Type B pancreatic cell (in vitro differentiated cells): ENCODE measurements at regions not wholly inside any gene's neighbourhood (a gene's known extent, or its start where the extent isn't known, plus 50 kb on each side); places are given as distances from the start of the nearest gene placed in this dataset.

Experiments used
- DNase-seq: peaks from one replicate; pipeline ENCODE4 v3.0.0; 2021; ENCODE audit warnings: mixed read lengths; ENCODE audit not compliant: unreplicated experiment; ENCODE audit errors: extremely low spot score
- H3K27ac Mint-ChIP-seq: 2 replicates; pipeline ENCODE4 v1.8.0; 2021; ENCODE audit warnings: mild to moderate bottlenecking, mixed read lengths
- H3K27me3 Mint-ChIP-seq: 2 replicates; pipeline ENCODE4 v1.8.0; 2021; ENCODE audit warnings: mixed read lengths
- H3K36me3 Mint-ChIP-seq: 2 replicates; pipeline ENCODE4 v1.8.0; 2021; ENCODE audit warnings: mixed read lengths
- H3K4me1 Mint-ChIP-seq: one replicate; pipeline ENCODE4 v1.8.0; 2021; ENCODE audit warnings: mixed read lengths; ENCODE audit not compliant: unreplicated experiment
- H3K4me3 Mint-ChIP-seq: 2 replicates; pipeline ENCODE4 v1.8.0; 2021; ENCODE audit warnings: mild to moderate bottlenecking, mixed read lengths
- H3K9me3 Mint-ChIP-seq: 2 replicates; pipeline ENCODE4 v1.8.0; 2021; ENCODE audit warnings: mixed read lengths
- TF ChIP-seq, protein P1 (sequence below): fragments of 200-600 bp; sonication (generic); conservative IDR thresholded peaks from 2 replicates; pipeline ENCODE4 v1.5.0; 2021; ENCODE audit warnings: antibody characterized with exemption, mild to moderate bottlenecking

GRCh38 chr9:88660611-88661010 is 125.6 kb downstream of the NXNL2 start:
- H3K27me3 Mint-ChIP-seq: peaks cover 6% of the 10 kb centered on the region
- H3K4me1 Mint-ChIP-seq: peaks cover 8% of the 10 kb centered on the region
- no peak overlapping the region for H3K4me3 Mint-ChIP-seq
- H3K36me3 Mint-ChIP-seq: no peaks in the 10 kb centered on the region
- H3K27ac Mint-ChIP-seq: no peak overlapping the region
- TF ChIP-seq, protein P1, sequence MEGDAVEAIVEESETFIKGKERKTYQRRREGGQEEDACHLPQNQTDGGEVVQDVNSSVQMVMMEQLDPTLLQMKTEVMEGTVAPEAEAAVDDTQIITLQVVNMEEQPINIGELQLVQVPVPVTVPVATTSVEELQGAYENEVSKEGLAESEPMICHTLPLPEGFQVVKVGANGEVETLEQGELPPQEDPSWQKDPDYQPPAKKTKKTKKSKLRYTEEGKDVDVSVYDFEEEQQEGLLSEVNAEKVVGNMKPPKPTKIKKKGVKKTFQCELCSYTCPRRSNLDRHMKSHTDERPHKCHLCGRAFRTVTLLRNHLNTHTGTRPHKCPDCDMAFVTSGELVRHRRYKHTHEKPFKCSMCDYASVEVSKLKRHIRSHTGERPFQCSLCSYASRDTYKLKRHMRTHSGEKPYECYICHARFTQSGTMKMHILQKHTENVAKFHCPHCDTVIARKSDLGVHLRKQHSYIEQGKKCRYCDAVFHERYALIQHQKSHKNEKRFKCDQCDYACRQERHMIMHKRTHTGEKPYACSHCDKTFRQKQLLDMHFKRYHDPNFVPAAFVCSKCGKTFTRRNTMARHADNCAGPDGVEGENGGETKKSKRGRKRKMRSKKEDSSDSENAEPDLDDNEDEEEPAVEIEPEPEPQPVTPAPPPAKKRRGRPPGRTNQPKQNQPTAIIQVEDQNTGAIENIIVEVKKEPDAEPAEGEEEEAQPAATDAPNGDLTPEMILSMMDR: peak; percentile 63
- peaks cover 4% of the 10 kb centered on the region for H3K9me3 Mint-ChIP-seq
- no peak for DNase-seq

DNA sequence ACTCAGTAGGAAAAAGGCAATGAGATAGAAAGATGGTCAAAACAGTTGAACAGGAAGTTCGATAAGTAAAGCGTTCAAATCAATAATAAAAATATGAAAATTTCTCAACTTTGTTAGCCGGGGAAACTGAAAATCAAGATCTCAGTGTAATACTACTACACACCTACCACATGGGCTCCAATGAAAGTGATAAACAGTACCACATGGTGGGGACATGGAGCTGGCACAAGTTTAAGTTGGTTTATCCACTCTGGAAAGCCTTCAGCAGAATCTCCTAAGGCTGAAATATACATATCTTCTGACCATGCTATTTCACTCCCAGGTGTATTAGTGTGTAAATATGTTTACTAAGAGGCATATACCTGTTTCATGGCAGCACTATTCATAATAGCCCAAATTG is 126.8 kb downstream of the NXNL2 start:
- peaks cover 7% of the 10 kb centered on the region for H3K27me3 Mint-ChIP-seq
- H3K36me3 Mint-ChIP-seq: no peaks in the 10 kb centered on the region
- no peak overlapping the region for H3K27ac Mint-ChIP-seq
- DNase-seq: no peak
- H3K4me1 Mint-ChIP-seq: peaks cover 8% of the 10 kb centered on the region
- H3K9me3 Mint-ChIP-seq: peaks cover 4% of the 10 kb centered on the region
- H3K4me3 Mint-ChIP-seq: no peak overlapping the region
- TF ChIP-seq, protein P1: no peak

DNA sequence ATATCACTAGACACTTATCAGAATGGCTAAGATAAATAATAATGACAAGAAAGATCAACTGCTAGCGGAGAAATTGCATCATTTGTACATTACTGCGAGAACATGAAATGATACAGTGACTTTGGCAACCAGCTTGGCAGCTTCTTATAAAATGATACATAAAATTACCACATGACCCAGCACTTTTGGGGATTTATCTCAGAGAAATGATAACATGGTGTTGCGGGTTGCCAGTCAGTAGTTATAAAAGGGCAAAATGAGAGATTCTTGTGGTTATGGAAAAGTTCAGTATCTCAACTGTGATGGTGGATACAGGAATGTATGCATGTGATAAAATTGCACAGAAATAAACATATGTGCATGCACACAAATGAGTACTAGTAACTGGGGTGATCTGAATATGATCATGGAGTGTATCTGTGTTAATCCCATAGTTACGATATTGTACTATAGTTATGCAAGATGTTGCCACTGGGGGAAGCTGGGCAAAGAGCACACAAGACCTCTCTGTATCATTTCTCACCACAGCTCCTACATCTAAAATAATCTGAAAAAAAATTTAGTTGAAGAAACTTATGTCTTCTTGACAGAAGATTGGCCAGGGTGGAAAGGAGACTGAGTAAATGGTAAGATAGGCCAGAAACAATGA is 128.9 kb downstream of the NXNL2 start:
- Mint-ChIP-seq H3K9me3 (peaks cover 4% of the 10 kb centered on the region), H3K27ac (no peak overlapping the region), H3K27me3 (peaks cover 10% of the 10 kb centered on the region), H3K4me1 (no peaks in the 10 kb centered on the region), H3K4me3 (no peak overlapping the region), H3K36me3 (no peaks in the 10 kb centered on the region)
- DNase-seq: no peak
- TF ChIP-seq, protein P1: no peak

DNA sequence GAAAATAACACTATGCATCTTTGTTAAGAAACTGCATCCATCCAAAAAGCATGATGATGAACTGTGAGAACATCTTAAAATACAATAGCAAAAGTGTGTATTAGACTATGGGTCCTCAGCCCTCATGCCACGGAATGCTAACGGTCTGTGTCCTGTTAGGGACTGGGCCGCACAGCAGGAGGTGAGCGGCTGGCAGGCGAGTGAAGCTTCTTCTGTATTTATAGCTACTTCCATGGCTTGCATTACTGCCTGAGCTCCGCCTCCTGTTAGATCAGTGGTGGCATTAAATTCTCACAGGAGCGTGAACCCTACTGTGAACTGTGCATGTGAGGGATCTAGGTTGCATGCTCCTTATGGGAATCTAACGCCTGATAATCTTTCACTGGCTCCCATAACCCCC is 129.8 kb downstream of the NXNL2 start:
- DNase-seq: no peak
- Mint-ChIP-seq H3K36me3 (peaks cover 1% of the 10 kb centered on the region), H3K27ac (no peak overlapping the region), H3K4me3 (no peak overlapping the region), H3K27me3 (peaks cover 10% of the 10 kb centered on the region), H3K9me3 (peaks cover 4% of the 10 kb centered on the region), H3K4me1 (no peaks in the 10 kb centered on the region)
- TF ChIP-seq, protein P1: no peak

- Mint-ChIP-seq H3K27me3 (peaks cover 18% of the 10 kb centered on the region), H3K4me1 (peaks cover 6% of the 10 kb centered on the region), H3K9me3 (peaks cover 5% of the 10 kb centered on the region), H3K36me3 (peaks cover 4% of the 10 kb centered on the region), H3K4me3 (no peak overlapping the region), H3K27ac (no peak overlapping the region)
- TF ChIP-seq, protein P1: no peak
- no peak for DNase-seq
Measured at GRCh38 chr9:88672874-88673689, 138.1 kb downstream of the NXNL2 start.
